Psoas muscle (tissue), 7 donors: ENCODE measurements at regions not wholly inside any gene's neighbourhood (a gene's known extent, or its start where the extent isn't known, plus 50 kb on each side); places are given as distances from the start of the nearest gene placed in this dataset.

ENCODE experiments used
- ATAC-seq, 4 donors: fragments of 200-7000 bp; cut with Tn5 transposase; one replicate each; pipeline ENCODE4 v1.9.1; 2020; ENCODE audit warnings: moderate library complexity in 3 of 4, mild to moderate bottlenecking in 2 of 4
- DNase-seq, 2 donors: peaks; one replicate each; pipeline ENCODE4 v3.0.0-alpha.2; 2020
- H3K27ac ChIP-seq: fragments of 200-600 bp; one replicate; pipeline ENCODE4 v1.8.0; 2022
- H3K27me3 ChIP-seq, 3 donors: fragments of 200-600 bp in 1 of 3; one replicate each; pipeline versions ENCODE4 v1.6.1 to v1.8.0; 2013 to 2022; ENCODE audit warnings: low read length in 2 of 3, mild to moderate bottlenecking in 2 of 3, moderate library complexity in 1 of 3; ENCODE audit not compliant: insufficient read depth in 3 of 3
- H3K36me3 ChIP-seq, 2 donors: fragments of 200-600 bp in 1 of 2; one replicate each; pipeline versions ENCODE4 v1.6.1 to v1.8.0; 2013 to 2022; ENCODE audit warnings: low read depth in 1 of 2, mild to moderate bottlenecking in 1 of 2, moderate library complexity in 1 of 2; ENCODE audit not compliant: insufficient read depth in 1 of 2
- H3K4me1 ChIP-seq: fragments of 200-600 bp; one replicate; pipeline ENCODE4 v1.8.0; 2022
- H3K4me3 ChIP-seq: fragments of 200-600 bp; one replicate; pipeline ENCODE4 v1.8.0; 2022; ENCODE audit warnings: mild to moderate bottlenecking
- H3K9me3 ChIP-seq: fragments of 200-600 bp; one replicate; pipeline ENCODE4 v1.8.0; 2022
- CTCF ChIP-seq: fragments of 200-600 bp; IDR thresholded peaks from one replicate; pipeline ENCODE4 v1.8.0; 2022; ENCODE audit warnings: antibody characterized with exemption
- WGBS, 3 donors: extraction: QIAGEN DNeasy Blood & Tissue Kit; methylation state at CpG; one replicate each; pipeline versions ENCODE4 v1.1.6 to v1.1.7; 2013; 5-methylcytosine and 5-hydroxymethylcytosine counted together
- intact Hi-C, 2 donors: fragments of 100-400 bp; cut with DNase I; formaldehyde crosslinking; loops; one replicate each; pipeline versions ENCODE4 v1.11.0 to v1.14.2; 2022
- donor health status: healthy with polysubstance abuse.
- donor health status: DM: no; HTN: no; CAD: no; lungs with moderate emphysema.
- donor health status: Bipolar disorder and iron deficiency.
- donor health status: healthy.
- donor health status: DM: yes; HTN: yes; CAD: no.
- donor health status: DM: no; HTN: no; CAD: no.
- donor health status: DM: yes; HTN: yes; CAD: no.

GRCh38 chr2:18339326-18339725, 221.1 kb downstream of the RDH14 start:
- no peak for TF ChIP-seq CTCF
- no peak overlapping the region for H3K27ac ChIP-seq
- peaks cover 3% of the 10 kb centered on the region for H3K9me3 ChIP-seq
- no peaks in the 10 kb centered on the region for H3K4me1 ChIP-seq
- DNase-seq: no peak
- no peaks in the 10 kb centered on the region for H3K36me3 ChIP-seq
- H3K27me3 ChIP-seq: no peaks in the 10 kb centered on the region
- ATAC-seq: no peak
- intact Hi-C loops: no loop called here
- WGBS, 3 donors: 80 to 89% (median 83%) methylated on average over 1 of the region's 1 CpG
- no peak overlapping the region for H3K4me3 ChIP-seq

GRCh38 chr2:18336975-18337374, 223.5 kb downstream of the RDH14 start:
- 44 to 52% (median 49%) methylated on average over 2 of the region's 2 CpGs for WGBS, 3 donors
- Histone ChIP-seq H3K4me3 (no peak overlapping the region), H3K27ac (no peak overlapping the region), H3K27me3 (no peaks in the 10 kb centered on the region), H3K36me3 (no peaks in the 10 kb centered on the region), H3K4me1 (no peaks in the 10 kb centered on the region), H3K9me3 (no peaks in the 10 kb centered on the region)
- intact Hi-C loops: no loop called here
- TF ChIP-seq CTCF: no peak
- no peak for ATAC-seq
- DNase-seq: no peak

GRCh38 chr2:18332477-18332876, 228.0 kb downstream of the RDH14 start:
- Histone ChIP-seq H3K36me3 (no peaks in the 10 kb centered on the region), H3K4me1 (no peaks in the 10 kb centered on the region), H3K9me3 (no peaks in the 10 kb centered on the region), H3K27me3 (no peaks in the 10 kb centered on the region), H3K4me3 (no peak overlapping the region), H3K27ac (no peak overlapping the region)
- no peak for TF ChIP-seq CTCF
- intact Hi-C loops: no loop called here
- WGBS, 3 donors: 92 to 96% (median 95%) methylated on average over 6 of the region's 6 CpGs
- ATAC-seq (no peak), DNase-seq (peak in 1 of 2 donors; percentile 35)

- no peak for ATAC-seq
- Histone ChIP-seq H3K36me3 (no peaks in the 10 kb centered on the region), H3K9me3 (no peaks in the 10 kb centered on the region), H3K27ac (no peak overlapping the region), H3K4me3 (no peak overlapping the region), H3K27me3 (no peaks in the 10 kb centered on the region), H3K4me1 (no peaks in the 10 kb centered on the region)
- TF ChIP-seq CTCF: no peak
- DNase-seq: no peak
- 71 to 85% (median 81%) methylated on average over 5 of the region's 5 CpGs for WGBS, 3 donors
- intact Hi-C loops: no loop called here
These were observed 235.3 kb downstream of the RDH14 start for GRCh38 chr2:18325118-18325517.

- no peak for TF ChIP-seq CTCF
- no peak overlapping the region for H3K27ac ChIP-seq
- no peaks in the 10 kb centered on the region for H3K4me1 ChIP-seq
- no peak for DNase-seq
- no peaks in the 10 kb centered on the region for H3K9me3 ChIP-seq
- intact Hi-C loops: no loop called here
- no peaks in the 10 kb centered on the region for H3K27me3 ChIP-seq
- no peaks in the 10 kb centered on the region for H3K36me3 ChIP-seq
- no peak for ATAC-seq
- no peak overlapping the region for H3K4me3 ChIP-seq
These were observed 240.5 kb downstream of the RDH14 start for GRCh38 chr2:18319987-18320386.
